ENCODE measurements at regions not wholly inside any gene's neighbourhood (a gene's known extent, or its start where the extent isn't known, plus 50 kb on each side); places are given as distances from the start of the nearest gene placed in this dataset.

DNA sequence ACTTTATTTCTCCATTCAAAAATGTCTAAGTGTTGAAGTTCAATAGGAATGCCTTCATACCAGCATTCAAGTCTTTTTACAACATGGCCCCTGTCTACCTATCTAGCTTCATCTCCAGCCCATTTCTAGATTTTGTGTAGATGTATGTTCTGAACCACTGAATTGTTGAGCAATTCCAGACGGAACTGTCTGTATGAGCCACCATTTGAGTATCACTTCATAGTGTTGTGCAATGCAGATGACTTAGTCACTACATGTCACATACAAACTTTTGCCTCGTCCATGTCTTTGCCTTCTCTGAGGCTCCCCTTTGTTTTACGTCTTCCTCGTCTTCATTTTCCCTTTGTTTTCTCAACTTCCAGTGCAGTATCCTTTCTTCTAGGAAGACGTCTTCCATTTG is 118.1 kb downstream of the INHBA start:
- H3K23me2 ChIP-seq (ENCODE audit: low read depth, low read length): no peaks in the 10 kb centered on the region; the same call in 1 of the 2 replicates
- no peak for FAIRE-seq
- H4K20me1 ChIP-seq (replicated peaks in 1 of 2; ENCODE audit: control insufficient read depth in 1 of 2, insufficient read depth in 2 of 2, low read length in 2 of 2): no peaks in the 10 kb centered on the region
- H2AK5ac ChIP-seq (ENCODE audit: low read depth, low read length): no peak overlapping the region
- H3K79me1 ChIP-seq (ENCODE audit: low read depth, low read length): no peaks in the 10 kb centered on the region
- WGBS, 2 experiments (ENCODE audit: extremely low coverage in 1 of 2, insufficient coverage in 1 of 2, insufficient read length in 1 of 2, insufficient replicate concordance in 2 of 2, low coverage in 1 of 2, low lambda C conversion rate in 2 of 2, missing lambda C conversion rate in 1 of 2): 96% methylated on average over 5 of the region's 5 CpGs; no CpG with 5 or more reads in 1 of the 2 experiments
- H4K91ac ChIP-seq (replicated peaks; ENCODE audit: insufficient read length, low read length): no peak overlapping the region
- no peak overlapping the region for H3K18ac ChIP-seq (ENCODE audit: extremely low read depth, low read length)
- ChIA-PET POLR2A (ENCODE audit: partially characterized antibody) (no interaction called here), CTCF (ENCODE audit: partially characterized antibody) (interaction anchor here (0.9 to 1.5 kb wide), 8 partner anchors 11 to 339 kb away, joined by 3 to 10 read pairs (median 4); no protein-coding TSS in a partner anchor)
- no peak overlapping the region for H3K14ac ChIP-seq (ENCODE audit: insufficient read length)
- H2BK20ac ChIP-seq (ENCODE audit: low read length): no peak overlapping the region
- H3K56ac ChIP-seq (replicated peaks; ENCODE audit: insufficient read length, low read depth, low read length): no peak overlapping the region
- H2BK15ac ChIP-seq (ENCODE audit: low read length): 0 out of 2 replicates have a peak overlapping the region, but pooled peaks have one; percentile 13
- no peak overlapping the region for H3K23ac ChIP-seq (ENCODE audit: insufficient read length)
- no peak overlapping the region for H4K5ac ChIP-seq (ENCODE audit: insufficient read length, low read depth, low read length)
- no peaks in the 10 kb centered on the region for H3K79me2 ChIP-seq (ENCODE audit: control insufficient read depth in 1 of 2, insufficient read depth in 2 of 2, low read length in 2 of 2)
- no peak overlapping the region for H3K27ac ChIP-seq (ENCODE audit: low read depth, low read length)
- no peak overlapping the region for H2BK120ac ChIP-seq (replicated peaks; ENCODE audit: low read depth, low read length)
- H3K27me3 ChIP-seq (replicated peaks in 1 of 4; ENCODE audit: control insufficient read depth in 3 of 4, extremely low read depth in 1 of 4, insufficient read depth in 3 of 4, low read length in 3 of 4): no peaks in the 10 kb centered on the region
- no peaks in the 10 kb centered on the region for H3K9me3 ChIP-seq (ENCODE audit: insufficient read depth in 2 of 2, low read depth in 1 of 2, low read length in 1 of 2)
- H3K36me3 ChIP-seq (ENCODE audit: control insufficient read depth in 2 of 4, insufficient read depth in 4 of 4, low read length in 3 of 4): no peaks in the 10 kb centered on the region
- no peak for DNase-seq (ENCODE audit: low read depth in 1 of 2, low spot score in 2 of 2)
- H3K4me2 ChIP-seq (ENCODE audit: insufficient read depth in 1 of 2, low read depth in 2 of 2, low read length in 2 of 2): no peak overlapping the region
- H2AFZ ChIP-seq (ENCODE audit: low read length): no peak overlapping the region
- no peaks in the 10 kb centered on the region; a peak in 1 of 7 replicates for H3K4me1 ChIP-seq (replicated peaks in 1 of 4; ENCODE audit: control insufficient read depth in 3 of 4, insufficient read depth in 4 of 4, low read length in 3 of 4)
- no peak overlapping the region for H3K4me3 ChIP-seq (ENCODE audit: extremely low read depth in 1 of 4, insufficient read depth in 2 of 4, low read depth in 3 of 4, low read length in 4 of 4)
- H2BK5ac ChIP-seq (ENCODE audit: low read depth, low read length): no peak overlapping the region
- TF ChIP-seq TAF1 (IDR thresholded peaks at IDR 0.05; ENCODE audit: low read depth, low read length) (no peak), CTBP2 (IDR thresholded peaks at IDR 0.05; ENCODE audit: borderline replicate concordance, insufficient read depth, insufficient read length, low read length) (no peak), SAP30 (IDR thresholded peaks at IDR 0.05; ENCODE audit: insufficient read depth, insufficient replicate concordance, low read length) (no peak), TEAD4 (IDR thresholded peaks at IDR 0.05; ENCODE audit: low read depth, low read length) (no peak), RAD21 (IDR thresholded peaks at IDR 0.05 in 1 of 2, conservative IDR thresholded peaks at IDR 0.05 in 1 of 2; ENCODE audit: low read depth in 2 of 2, low read length in 2 of 2) (no peak), KDM5A (IDR thresholded peaks at IDR 0.05; ENCODE audit: low read length) (no peak)
- H3K4ac ChIP-seq (replicated peaks; ENCODE audit: insufficient read length, low read depth, low read length): no peak overlapping the region
- H4K8ac ChIP-seq (ENCODE audit: extremely low read depth, insufficient read depth, low read length): no peak overlapping the region
- no peak overlapping the region for H2BK12ac ChIP-seq (ENCODE audit: low read depth, low read length)
- H3K9ac ChIP-seq (replicated peaks in 1 of 4; ENCODE audit: extremely low read depth in 1 of 4, low read depth in 3 of 4, low read length in 3 of 4): no peak overlapping the region
